GM18951 (cell line): ENCODE measurements at regions not wholly inside any gene's neighbourhood (a gene's known extent, or its start where the extent isn't known, plus 50 kb on each side); places are given as distances from the start of the nearest gene placed in this dataset.

Experiments
- POLR2A ChIP-seq: IDR thresholded peaks from 4 replicates; pipeline ENCODE4 v1.6.1; 2011; ENCODE audit warnings: mild to moderate bottlenecking; ENCODE audit not compliant: insufficient read length, insufficient read depth; ENCODE audit errors: extremely low read depth
- in situ Hi-C: fragments of 300-500 bp; cut with MboI; formaldehyde crosslinking; loops from one replicate; pipeline ENCODE4 v1.12.0; 2022; ENCODE audit warnings: low sequenced_read_pairs, mixed read lengths, inconsistent platforms; ENCODE audit not compliant: unreplicated experiment

DNA sequence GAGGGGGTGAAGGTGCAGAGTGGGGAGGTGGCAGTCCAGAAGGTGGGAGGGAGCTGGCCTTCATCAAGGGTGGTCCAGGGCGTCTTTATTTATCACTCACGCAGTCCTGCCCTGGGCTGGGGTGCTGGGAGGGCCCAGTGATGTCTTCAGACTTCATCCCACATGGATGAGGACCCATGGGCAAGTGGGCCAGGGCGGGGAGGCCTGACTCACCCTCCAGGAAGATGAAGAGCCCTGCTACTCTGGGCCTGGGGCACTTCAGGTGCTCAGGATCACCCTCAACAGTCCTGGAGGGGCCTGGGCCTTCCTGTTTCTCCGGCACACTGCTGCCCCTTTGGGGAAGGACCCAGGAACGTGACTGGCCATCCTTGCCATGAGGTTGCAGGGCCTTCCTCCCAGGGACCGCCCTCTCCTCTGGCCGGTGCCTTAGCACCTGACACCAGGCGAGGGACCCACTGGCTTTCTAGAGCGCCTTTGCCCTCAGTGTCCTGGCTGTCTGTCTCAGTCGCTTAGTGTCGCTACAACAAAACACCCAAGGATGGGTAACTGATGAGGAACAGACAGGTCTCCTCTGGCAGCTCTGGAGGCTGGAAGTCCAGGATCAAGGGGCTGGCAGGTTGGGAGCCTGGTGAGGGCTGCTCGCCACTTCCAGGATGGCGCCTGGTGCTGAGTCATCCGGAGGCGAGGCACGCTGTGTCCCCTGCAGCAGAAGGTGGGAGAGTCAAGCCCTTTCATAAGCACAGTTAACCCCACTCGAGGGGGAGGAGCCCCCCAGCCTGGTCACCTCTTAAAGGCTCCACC lies 57.8 kb upstream of the HS6ST1 start:
- TF ChIP-seq POLR2A = no peak
- in situ Hi-C loops = no loop called here

DNA sequence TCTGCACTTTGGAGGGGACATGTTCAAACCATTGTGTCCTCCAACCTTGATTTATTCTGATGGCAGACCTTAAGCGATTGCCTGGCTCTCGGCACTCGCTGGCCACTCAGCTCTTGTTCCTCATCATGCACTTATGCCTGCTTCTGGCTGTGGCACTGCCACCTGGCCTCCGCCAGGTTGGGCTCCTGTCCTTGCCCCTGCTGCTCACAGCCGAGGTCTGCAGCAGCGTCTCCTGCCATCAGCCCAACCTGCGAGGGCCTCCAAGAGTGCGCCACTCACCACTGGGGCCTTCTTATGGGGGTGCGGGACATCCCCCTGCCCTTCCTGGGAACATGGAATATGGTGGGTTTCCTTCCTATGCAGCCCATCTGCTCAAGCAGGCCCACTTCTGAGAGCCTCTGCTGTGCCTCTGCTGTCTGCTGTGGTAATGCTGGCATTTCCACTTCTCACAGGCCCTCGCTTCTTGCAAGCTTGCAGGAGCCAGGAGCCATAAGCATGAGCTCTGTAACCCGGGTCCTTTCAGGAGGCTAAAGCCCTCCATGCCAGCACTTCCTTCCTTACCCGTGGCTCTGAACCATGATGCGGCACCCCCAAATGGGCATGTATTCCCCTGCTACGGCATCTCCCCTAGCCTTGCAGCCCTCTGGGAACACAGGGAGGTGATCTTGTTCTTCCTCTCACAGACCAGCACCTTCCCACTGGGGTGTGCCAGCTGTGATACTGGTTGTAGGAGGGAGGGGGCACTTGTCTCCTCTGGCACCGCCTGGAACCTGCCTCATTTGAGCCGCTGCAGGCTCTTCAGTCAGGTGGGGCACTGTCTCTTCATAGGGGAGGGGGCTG lies 58.6 kb upstream of the HS6ST1 start:
- TF ChIP-seq POLR2A = no peak
- in situ Hi-C loops = no loop called here

DNA sequence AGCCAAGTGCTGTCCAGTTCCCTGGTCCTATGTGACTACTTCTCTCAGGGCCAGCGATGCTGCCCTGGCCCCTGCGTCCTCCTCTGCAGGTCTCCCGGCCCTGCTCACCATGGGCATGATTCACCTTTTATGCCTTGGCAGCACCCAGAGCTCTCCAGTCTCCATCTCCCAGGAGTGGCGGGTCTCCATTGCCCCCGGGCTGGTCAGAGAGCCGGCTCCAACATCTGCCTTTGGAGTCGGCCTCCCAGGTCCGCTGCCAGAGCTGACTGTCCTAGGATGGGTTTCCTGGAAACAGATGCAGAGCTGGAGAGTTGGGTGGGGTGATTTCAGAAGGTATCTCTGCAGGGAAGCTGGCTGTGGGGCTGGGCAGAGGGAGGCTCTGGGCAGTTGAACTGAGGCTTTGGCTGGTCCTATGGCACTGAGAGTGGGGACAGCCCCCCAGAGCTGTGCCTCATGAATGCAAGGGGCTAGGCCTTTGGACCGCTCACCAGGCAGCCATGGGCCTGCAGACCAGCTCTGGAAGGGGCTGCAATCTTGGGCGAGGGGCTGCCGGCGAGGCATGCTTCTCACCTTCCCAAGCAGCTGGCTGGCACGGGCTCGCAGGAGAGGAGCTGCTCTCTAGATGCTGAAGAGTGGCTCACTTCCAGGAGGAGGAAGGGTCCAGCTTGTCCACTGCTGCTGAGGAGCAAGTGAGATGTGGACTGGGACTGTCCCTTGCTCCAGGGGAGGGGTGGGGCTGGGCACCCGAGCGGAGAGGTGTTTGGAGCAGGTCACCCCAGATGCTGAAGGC lies 59.8 kb upstream of the HS6ST1 start:
- TF ChIP-seq POLR2A = no peak
- in situ Hi-C loops = no loop called here

- no peak for TF ChIP-seq POLR2A
- in situ Hi-C loops = no loop called here
These were observed 60.6 kb upstream of the HS6ST1 start for GRCh38 chr2:128379021-128380015.

- in situ Hi-C loops = no loop called here
- no peak for TF ChIP-seq POLR2A
These were observed 61.6 kb upstream of the HS6ST1 start for GRCh38 chr2:128380061-128380889.

DNA sequence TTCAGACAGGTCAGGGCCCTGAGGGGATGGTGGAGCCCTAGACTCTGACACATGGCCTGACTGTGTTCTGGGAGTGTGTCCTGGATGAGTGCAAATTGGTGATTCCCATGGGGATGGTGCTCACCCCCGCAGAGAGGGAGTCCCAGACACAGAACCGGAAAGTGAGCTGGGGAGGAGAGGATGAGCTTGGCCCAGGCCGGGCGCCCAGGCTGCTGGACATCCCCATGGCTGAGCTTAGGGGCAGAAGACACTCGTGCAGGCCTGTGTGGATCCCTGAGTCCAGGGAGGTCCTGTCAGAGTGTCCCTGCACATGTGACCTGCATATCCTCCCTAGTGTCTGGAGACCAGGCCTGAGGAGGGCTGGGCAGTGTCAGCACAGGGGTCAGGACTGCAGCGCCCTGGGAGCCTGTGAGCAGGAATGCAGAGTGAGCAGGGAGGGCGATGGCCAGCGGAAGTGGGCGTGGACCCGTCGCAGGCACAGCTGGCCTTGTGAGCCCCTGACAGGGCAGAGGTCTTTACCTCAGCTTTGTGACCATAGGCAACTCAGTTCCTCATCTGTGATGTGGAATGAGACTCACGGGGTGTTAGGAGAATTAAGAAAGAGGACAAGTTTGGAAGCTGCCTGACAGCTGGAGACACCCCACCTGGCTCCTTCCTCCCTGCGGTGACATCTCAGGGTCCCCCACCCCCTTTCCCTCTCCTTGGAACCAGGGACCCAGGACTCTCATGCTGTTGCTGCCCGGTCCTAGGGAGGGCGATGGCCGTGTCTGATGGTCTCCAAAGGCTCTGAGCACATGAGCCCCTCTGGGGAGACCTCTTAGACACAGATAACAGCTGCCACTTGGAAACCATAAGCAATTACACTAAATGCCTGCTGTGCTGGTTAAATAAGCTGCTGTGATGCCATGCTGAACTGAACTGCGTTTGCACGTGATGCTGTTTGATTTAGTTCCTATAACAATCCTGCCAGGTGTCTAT lies 62.6 kb upstream of the HS6ST1 start:
- in situ Hi-C loops = no loop called here
- no peak for TF ChIP-seq POLR2A

GRCh38 chr2:128384446-128384845 lies 65.8 kb upstream of the HS6ST1 start:
- in situ Hi-C loops = no loop called here
- no peak for TF ChIP-seq POLR2A

GRCh38 chr2:128384956-128385355 lies 66.3 kb upstream of the HS6ST1 start:
- TF ChIP-seq POLR2A = no peak
- in situ Hi-C loops = no loop called here

DNA sequence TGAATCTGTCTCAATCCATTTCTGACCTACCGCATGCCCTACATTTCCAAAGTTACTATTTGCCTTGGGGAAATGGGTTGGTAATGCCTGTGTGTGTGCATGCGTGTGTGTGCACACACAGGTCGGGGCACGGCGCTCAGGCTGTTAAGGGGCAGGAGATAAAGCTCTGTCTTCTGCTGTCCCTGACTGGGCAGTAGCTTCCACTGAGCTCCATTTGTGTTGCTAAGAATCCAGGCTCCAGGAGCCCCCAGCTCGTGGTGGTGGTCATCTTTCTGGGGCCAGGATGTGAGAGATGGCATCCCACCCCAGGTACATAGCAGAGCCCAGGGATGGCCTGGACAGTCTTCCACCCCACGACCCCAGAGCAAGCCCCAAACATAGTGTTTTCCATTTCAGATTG lies 66.7 kb upstream of the HS6ST1 start:
- no peak for TF ChIP-seq POLR2A
- in situ Hi-C loops = no loop called here

DNA sequence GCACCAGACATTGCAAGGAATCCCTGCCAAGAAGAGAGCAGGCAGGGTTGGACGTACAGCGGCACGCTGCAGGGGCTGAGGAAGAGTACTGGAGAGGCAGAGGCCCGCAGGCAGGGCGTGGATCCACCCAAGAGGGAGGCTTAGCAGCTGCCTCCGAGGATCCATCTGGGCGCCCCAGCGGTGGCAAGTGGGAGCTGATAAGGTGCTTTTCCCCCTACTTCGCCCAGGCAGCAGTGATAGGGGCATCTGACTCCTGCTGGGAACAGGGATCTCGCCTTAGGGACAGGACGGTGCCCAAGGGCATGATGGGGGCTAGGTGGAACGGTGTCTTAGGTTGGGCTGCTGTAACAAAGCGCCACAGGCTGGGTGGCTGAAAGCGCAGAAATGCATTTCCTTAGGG lies 67.4 kb upstream of the HS6ST1 start:
- in situ Hi-C loops = no loop called here
- no peak for TF ChIP-seq POLR2A
